ENCODE measurements at regions not wholly inside any gene's neighbourhood (a gene's known extent, or its start where the extent isn't known, plus 50 kb on each side); places are given as distances from the start of the nearest gene placed in this dataset.
"Not testable (repeated sequence)": the region's sequence is repeated elsewhere in the genome, so short reads cannot be mapped to it uniquely, and the experiment has no call there.

DNA sequence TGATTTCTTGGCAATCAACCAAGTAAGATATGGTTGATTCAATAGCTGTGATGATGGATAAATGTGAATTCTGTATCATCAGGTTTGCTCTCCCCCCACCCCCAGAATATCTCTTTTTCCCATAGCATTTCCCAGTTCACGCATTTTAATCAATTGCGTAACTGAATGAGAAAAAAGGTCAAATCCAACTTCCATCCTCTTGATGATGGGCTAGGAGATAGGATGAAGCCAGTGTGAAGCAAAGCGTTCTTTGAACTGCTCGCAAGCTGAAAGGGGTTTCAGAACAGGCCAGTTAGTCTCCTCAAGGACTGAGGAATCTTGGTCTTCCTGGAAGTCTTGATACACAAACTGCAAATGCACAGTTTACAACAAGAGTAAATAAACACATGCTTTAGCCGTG, 94.5 kb upstream of the ARMC3 start:
- 89 to 96% methylated on average over 5 of the region's 5 CpGs for WGBS, 2 donors
- H3K27me3 ChIP-seq, result no peaks in the 10 kb centered on the region
- DNase-seq, result no peak
- no peak overlapping the region for H3K4me3 ChIP-seq (replicated peaks in 1 of 3)
- H3K36me3 ChIP-seq, result no peaks in the 10 kb centered on the region
- no peak overlapping the region for H3K27ac ChIP-seq
- no peaks in the 10 kb centered on the region for H3K4me1 ChIP-seq
- no peaks in the 10 kb centered on the region for H3K9me3 ChIP-seq
- TF ChIP-seq, protein P1, sequence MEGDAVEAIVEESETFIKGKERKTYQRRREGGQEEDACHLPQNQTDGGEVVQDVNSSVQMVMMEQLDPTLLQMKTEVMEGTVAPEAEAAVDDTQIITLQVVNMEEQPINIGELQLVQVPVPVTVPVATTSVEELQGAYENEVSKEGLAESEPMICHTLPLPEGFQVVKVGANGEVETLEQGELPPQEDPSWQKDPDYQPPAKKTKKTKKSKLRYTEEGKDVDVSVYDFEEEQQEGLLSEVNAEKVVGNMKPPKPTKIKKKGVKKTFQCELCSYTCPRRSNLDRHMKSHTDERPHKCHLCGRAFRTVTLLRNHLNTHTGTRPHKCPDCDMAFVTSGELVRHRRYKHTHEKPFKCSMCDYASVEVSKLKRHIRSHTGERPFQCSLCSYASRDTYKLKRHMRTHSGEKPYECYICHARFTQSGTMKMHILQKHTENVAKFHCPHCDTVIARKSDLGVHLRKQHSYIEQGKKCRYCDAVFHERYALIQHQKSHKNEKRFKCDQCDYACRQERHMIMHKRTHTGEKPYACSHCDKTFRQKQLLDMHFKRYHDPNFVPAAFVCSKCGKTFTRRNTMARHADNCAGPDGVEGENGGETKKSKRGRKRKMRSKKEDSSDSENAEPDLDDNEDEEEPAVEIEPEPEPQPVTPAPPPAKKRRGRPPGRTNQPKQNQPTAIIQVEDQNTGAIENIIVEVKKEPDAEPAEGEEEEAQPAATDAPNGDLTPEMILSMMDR (IDR thresholded peaks at IDR 0.05), result no peak
- no peak for TF ChIP-seq POLR2A (IDR thresholded peaks at IDR 0.05)
- intact Hi-C loops (cut with DNase I), result no loop called here

DNA sequence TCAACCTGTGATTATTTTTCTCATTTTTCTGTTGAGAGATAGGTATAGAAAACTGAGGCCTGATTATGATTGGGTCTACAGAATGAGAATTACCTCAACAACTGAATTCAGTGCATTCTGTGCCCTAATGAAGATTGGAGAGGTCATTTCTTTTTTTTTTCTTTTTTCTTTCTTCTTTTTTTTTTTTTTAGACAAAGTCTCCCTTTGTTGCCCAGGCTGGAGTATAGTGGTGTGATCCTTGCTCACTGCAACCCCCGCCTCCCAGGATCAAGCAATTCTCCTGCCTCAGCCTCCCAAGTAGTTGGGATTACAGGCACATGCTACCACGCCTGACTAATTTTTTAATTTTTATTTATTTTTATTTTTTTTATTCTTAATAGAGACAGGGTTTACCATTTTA, 95.0 kb upstream of the ARMC3 start:
- no peak overlapping the region for H3K27ac ChIP-seq
- intact Hi-C loops (cut with DNase I), result no loop called here
- no peak overlapping the region for H3K4me3 ChIP-seq (replicated peaks in 1 of 3)
- H3K36me3 ChIP-seq, result no peaks in the 10 kb centered on the region
- H3K4me1 ChIP-seq, result no peaks in the 10 kb centered on the region
- DNase-seq, result no peak
- WGBS, 2 donors, result 97 to 98% methylated on average over 2 of the region's 2 CpGs
- H3K9me3 ChIP-seq, result no peaks in the 10 kb centered on the region
- H3K27me3 ChIP-seq, result no peaks in the 10 kb centered on the region
- no peak for TF ChIP-seq POLR2A (IDR thresholded peaks at IDR 0.05)
- TF ChIP-seq, protein P1 (IDR thresholded peaks at IDR 0.05), result no peak

DNA sequence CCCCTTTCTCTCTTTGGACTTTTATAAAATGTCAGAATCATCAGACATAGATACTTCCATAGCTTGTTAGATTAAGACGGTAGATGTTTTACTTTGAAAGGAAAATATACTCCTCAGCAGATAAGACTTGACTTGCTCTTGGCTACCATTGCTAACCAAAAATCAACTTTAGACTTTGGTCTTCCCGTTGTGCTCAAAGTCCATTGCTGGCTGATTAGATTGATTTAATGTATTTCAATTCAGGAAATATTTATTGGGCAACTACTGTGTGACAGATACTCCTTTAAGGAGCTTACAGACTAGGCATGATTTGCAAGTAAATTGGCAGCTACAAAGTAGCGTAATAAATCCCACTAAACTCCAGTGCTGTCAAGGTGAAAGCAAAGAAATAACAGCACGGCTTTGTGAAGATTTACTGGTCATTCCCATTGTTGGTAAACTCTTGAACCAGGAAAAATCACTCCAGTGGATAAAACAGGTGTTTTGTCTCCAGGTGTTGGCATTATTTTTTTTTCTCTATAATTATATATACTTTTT, 95.7 kb upstream of the ARMC3 start:
- Histone ChIP-seq H3K9me3 (no peaks in the 10 kb centered on the region), H3K4me1 (no peaks in the 10 kb centered on the region), H3K27me3 (no peaks in the 10 kb centered on the region), H3K4me3 (replicated peaks in 1 of 3) (no peak overlapping the region), H3K36me3 (no peaks in the 10 kb centered on the region), H3K27ac (no peak overlapping the region)
- TF ChIP-seq, protein P1 (IDR thresholded peaks at IDR 0.05), result no peak
- TF ChIP-seq POLR2A (IDR thresholded peaks at IDR 0.05), result no peak
- intact Hi-C loops (cut with DNase I), result no loop called here
- WGBS, 2 donors, result 91 to 93% methylated on average over 4 of the region's 4 CpGs
- no peak for DNase-seq

DNA sequence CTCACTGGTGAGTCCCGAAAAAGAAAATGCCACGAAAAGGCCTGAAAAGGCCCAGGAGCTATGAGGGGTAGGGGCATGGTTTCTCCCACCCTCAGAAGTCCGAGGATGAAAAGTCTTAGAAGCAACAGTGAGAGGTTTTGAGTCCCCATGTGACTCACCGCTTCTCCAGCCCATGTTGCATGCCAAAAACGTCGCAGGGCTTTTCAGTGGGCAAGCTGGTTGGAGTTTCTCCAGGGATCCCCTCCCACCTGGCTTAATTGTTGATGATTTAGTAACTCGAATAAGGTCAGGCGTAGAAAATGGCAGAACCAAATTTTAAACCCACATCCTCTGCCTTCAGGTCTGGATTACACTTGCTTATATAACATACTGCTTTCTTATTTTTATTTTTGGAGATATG, 96.3 kb upstream of the ARMC3 start:
- Histone ChIP-seq H3K27me3 (no peaks in the 10 kb centered on the region), H3K9me3 (no peaks in the 10 kb centered on the region), H3K27ac (no peak overlapping the region), H3K4me1 (no peaks in the 10 kb centered on the region), H3K4me3 (replicated peaks in 1 of 3) (no peak overlapping the region), H3K36me3 (no peaks in the 10 kb centered on the region)
- TF ChIP-seq, protein P1 (IDR thresholded peaks at IDR 0.05), result no peak
- no peak for TF ChIP-seq POLR2A (IDR thresholded peaks at IDR 0.05)
- DNase-seq, result no peak
- intact Hi-C loops (cut with DNase I), result no loop called here
- 89% methylated on average over 8 of the region's 8 CpGs for WGBS, 2 donors

DNA sequence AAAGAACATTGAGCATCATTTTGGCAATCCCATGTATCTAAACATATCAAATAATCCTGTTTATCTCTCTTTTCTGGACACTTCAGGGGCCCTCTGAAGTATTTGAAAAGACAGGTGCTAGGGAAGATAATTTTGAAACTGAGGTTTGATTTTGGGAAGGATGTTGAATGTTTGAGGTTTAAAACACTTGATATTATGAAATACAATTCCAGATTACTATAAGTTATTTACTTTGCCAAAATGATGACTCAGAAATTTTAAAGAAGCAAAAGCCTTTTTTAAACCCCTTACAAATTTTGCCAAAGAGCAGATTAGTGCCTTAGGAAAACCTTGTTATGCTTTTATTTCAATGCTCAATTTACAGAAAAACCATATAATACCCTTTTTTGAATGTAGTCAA, 99.1 kb upstream of the ARMC3 start:
- H3K27me3 ChIP-seq; DNase-seq; H3K36me3 ChIP-seq; H3K4me1 ChIP-seq; H3K27ac ChIP-seq; H3K4me3 ChIP-seq (replicated peaks in 1 of 3); intact Hi-C loops (cut with DNase I); H3K9me3 ChIP-seq: not testable (repeated sequence)

DNA sequence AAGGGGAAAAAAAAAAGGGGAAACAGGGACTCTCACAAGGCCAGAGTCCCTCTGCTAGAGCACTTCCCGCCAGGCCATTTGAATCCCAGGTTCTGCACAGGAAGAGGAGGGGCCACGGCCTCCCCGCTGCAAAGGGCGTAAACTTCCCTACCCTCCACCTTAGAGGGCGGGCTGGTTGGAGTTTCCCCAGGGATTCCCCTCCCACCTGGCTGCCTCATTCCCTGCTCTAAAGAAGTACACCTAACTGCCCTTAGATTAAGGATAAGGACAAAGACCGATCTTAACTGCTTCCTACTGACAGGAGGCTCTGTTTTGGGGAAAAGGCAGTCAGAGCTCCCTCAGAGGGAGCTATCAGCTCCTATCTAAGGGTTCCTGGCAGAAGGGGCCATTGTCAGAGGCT, 102.0 kb upstream of the ARMC3 start:
- no peak overlapping the region for H3K27ac ChIP-seq
- DNase-seq, result no peak
- 79 to 80% methylated on average over 6 of the region's 6 CpGs for WGBS, 2 donors
- H3K27me3 ChIP-seq, result no peaks in the 10 kb centered on the region
- no peak overlapping the region for H3K4me3 ChIP-seq (replicated peaks in 1 of 3)
- TF ChIP-seq, protein P1 (IDR thresholded peaks at IDR 0.05), result no peak
- no peak for TF ChIP-seq POLR2A (IDR thresholded peaks at IDR 0.05)
- intact Hi-C loops (cut with DNase I), result no loop called here
- H3K36me3 ChIP-seq, result no peaks in the 10 kb centered on the region
- H3K4me1 ChIP-seq, result no peaks in the 10 kb centered on the region
- no peaks in the 10 kb centered on the region for H3K9me3 ChIP-seq
